A673 (cell line): ENCODE measurements at regions not wholly inside any gene's neighbourhood (a gene's known extent, or its start where the extent isn't known, plus 50 kb on each side); places are given as distances from the start of the nearest gene placed in this dataset.

Experiments
- BruUV-seq: library from RNA; stranded (reverse); fragments of 400-500 nt; replicated peaks from 2 replicates; lab custom pipeline; 2021; lab: Mats Ljungman, UMichigan
- CTCF ChIA-PET: fragments of 300-600 bp; sonication (Branson Sonifier 250); formaldehyde crosslinking; loops from one replicate; lab custom pipeline; 2022; ENCODE audit warnings: antibody characterized with exemption; lab: Charles Lee
- POLR2A ChIA-PET: fragments of 300-600 bp; sonication (Branson Sonifier 250); formaldehyde crosslinking; loops from one replicate; lab custom pipeline; 2022; ENCODE audit warnings: antibody characterized with exemption; ENCODE audit not compliant: low non-redundant PET; lab: Charles Lee
- DNase-seq: peaks from one replicate; pipeline ENCODE4 v3.0.0-alpha.2; 2015; ENCODE audit warnings: low spot score
- H3K27ac ChIP-seq: fragments of 200-600 bp; sonication (generic); 2 replicates; pipeline ENCODE4 v1.5.1; 2016; ENCODE audit warnings: mixed run types, low read depth, mild to moderate bottlenecking, mixed read lengths, antibody characterized with exemption, low read length; ENCODE audit not compliant: poor library complexity, severe bottlenecking
- H3K27me3 ChIP-seq: fragments of 200-600 bp; sonication (generic); replicated peaks from 2 replicates; pipeline ENCODE4 v1.6.1; 2017; ENCODE audit warnings: mixed run types, low read depth, mild to moderate bottlenecking, mixed read lengths, antibody characterized with exemption, low read length; ENCODE audit not compliant: insufficient read depth, poor library complexity
- H3K36me3 ChIP-seq: fragments of 200-600 bp; sonication (generic); 2 replicates; pipeline ENCODE4 v1.6.1; 2016; ENCODE audit warnings: mixed run types, mild to moderate bottlenecking, mixed read lengths, antibody characterized with exemption, low read length; ENCODE audit not compliant: insufficient read depth, poor library complexity, severe bottlenecking
- H3K4me1 ChIP-seq: fragments of 200-600 bp; sonication (generic); 2 replicates; pipeline ENCODE4 v1.6.1; 2017; ENCODE audit warnings: mixed run types, mild to moderate bottlenecking, mixed read lengths, antibody characterized with exemption, low read length; ENCODE audit not compliant: insufficient read depth, poor library complexity, severe bottlenecking
- H3K4me3 ChIP-seq: fragments of 200-600 bp; sonication (generic); 2 replicates; pipeline ENCODE4 v1.5.1; 2016; ENCODE audit warnings: low read depth, mixed run types, mild to moderate bottlenecking, mixed read lengths, low read length; ENCODE audit not compliant: poor library complexity, severe bottlenecking
- H3K9me3 ChIP-seq: fragments of 200-600 bp; sonication (generic); 2 replicates; pipeline ENCODE4 v1.6.1; 2016; ENCODE audit warnings: mixed run types, low read depth, mild to moderate bottlenecking, mixed read lengths, antibody characterized with exemption, low read length; ENCODE audit not compliant: poor library complexity, severe bottlenecking
- EZH2 ChIP-seq: fragments of 200-600 bp; sonication (generic); IDR thresholded peaks from 2 replicates; pipeline ENCODE4 v1.6.1; 2017; ENCODE audit warnings: borderline replicate concordance, low read depth, mild to moderate bottlenecking, mixed read lengths, antibody characterized with exemption, low read length; ENCODE audit not compliant: poor library complexity, severe bottlenecking
- intact Hi-C: fragments of 100-400 bp; cut with micrococcal nuclease; formaldehyde crosslinking; loops from one replicate; pipeline ENCODE4 v1.10.0; 2022; ENCODE audit not compliant: unreplicated experiment
- TF ChIP-seq, protein P1 (sequence below): fragments of 300-800, 200-600 bp; sonication (generic); conservative IDR thresholded peaks from 2 replicates; pipeline ENCODE4 v1.5.1; 2017; ENCODE audit warnings: low read depth, mild to moderate bottlenecking, antibody characterized with exemption, low read length, moderate library complexity, mixed read lengths

DNA sequence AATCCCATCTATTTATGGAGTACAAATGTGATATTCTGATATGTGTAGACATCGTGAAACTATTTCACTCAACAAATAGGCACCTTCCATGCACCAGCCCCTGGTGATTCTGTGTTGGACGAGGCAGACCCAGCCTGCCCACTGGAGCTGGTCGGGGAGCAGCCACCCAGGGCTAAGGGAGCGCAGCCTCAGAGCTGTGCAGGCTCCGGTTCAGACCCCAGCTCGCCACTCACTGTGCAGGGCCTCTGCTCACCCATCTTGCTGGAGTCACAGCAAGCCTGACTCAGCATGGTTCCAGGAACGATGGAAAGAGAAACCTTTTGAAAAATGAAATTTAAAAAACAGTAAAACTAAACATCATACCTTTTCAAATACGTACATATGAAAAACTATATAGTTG, 52.3 kb upstream of the BCL11B start:
- CTCF ChIA-PET = no interaction called here

DNA sequence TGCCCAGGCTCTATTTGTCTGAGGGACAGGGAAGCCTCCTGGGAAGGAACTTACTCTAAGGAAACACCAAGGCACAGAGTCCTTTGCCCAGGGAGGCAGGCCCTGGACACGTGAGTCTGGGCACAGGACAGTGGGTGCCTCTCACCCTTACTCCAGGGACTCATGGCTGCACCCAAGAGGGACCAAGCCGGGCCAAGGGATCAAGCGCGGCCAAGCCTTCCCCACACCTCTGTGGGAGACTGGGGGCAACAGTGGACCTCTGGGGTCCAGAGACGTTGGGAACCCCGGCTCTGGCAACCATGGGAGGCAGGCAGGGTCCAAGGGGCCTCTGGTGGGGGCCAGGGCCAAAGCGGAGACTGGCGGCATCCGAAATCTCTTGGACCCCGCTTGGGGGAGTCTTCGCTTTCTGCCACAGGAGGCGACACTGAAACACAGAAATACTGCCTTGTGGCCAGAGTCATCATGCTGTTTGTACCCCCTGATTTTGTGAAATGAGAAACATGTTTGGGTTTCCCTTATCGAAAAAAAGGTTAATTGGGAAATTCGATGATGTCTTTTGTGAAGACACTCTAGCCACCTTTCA, 51.7 kb upstream of the BCL11B start:
- TF ChIP-seq, protein P1, sequence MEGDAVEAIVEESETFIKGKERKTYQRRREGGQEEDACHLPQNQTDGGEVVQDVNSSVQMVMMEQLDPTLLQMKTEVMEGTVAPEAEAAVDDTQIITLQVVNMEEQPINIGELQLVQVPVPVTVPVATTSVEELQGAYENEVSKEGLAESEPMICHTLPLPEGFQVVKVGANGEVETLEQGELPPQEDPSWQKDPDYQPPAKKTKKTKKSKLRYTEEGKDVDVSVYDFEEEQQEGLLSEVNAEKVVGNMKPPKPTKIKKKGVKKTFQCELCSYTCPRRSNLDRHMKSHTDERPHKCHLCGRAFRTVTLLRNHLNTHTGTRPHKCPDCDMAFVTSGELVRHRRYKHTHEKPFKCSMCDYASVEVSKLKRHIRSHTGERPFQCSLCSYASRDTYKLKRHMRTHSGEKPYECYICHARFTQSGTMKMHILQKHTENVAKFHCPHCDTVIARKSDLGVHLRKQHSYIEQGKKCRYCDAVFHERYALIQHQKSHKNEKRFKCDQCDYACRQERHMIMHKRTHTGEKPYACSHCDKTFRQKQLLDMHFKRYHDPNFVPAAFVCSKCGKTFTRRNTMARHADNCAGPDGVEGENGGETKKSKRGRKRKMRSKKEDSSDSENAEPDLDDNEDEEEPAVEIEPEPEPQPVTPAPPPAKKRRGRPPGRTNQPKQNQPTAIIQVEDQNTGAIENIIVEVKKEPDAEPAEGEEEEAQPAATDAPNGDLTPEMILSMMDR = no peak
- TF ChIP-seq EZH2 = no peak

More for the DNA sequence above, 52.3 kb upstream of the BCL11B start:
- no peak for TF ChIP-seq EZH2
- TF ChIP-seq, protein P1 = no peak
- Histone ChIP-seq H3K4me3 (no peak overlapping the region), H3K4me1 (no peaks in the 10 kb centered on the region), H3K27ac (no peak overlapping the region), H3K9me3 (no peaks in the 10 kb centered on the region), H3K36me3 (no peaks in the 10 kb centered on the region), H3K27me3 (no peaks in the 10 kb centered on the region)
- no peak for DNase-seq
- POLR2A ChIA-PET = no interaction called here
- intact Hi-C loops = no loop called here
- no TSS peak for BruUV-seq

DNA sequence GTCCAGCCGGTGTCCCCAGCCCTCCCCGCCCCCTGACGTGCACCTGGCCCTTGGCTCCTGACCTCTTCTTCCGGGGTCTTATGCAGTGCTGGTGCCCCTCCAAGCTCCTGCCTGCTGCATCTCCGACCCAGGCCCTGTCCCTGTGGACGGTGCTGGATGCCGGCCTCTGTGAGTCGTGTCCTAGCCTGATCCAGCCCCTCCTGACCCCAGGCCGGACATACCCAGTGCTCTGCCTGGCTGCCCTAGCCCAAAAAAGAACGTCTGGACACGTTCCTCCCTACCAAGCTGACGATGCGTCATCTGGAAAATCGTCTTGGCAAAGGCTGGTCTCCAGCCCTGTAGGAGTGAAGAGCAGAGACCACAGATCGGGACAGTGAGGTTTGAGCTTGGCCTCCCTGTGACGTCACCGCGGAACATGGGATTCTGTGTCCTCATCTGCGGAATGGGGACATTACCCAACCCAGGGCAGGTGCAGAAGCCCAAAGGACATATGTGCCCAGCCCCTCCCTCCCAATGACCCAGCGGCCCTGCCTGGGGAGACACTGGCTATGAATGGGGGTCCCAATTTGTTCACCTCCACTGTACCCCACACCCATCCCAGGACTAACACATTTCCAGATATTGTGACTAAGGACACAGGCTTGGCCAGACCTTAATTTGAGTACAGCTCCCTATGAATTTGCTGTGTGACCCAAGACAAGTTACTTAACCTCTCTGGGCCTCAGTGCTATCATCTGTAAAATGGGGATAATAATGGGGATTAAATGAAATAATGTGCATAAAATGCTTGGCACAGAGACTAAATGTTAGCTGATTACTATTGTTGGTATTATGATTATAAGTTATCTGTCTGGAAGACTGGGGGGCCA, 51.0 kb upstream of the BCL11B start:
- H3K4me1 ChIP-seq = no peaks in the 10 kb centered on the region
- CTCF ChIA-PET = no interaction called here
- H3K27me3 ChIP-seq = no peaks in the 10 kb centered on the region
- no peak overlapping the region for H3K4me3 ChIP-seq
- BruUV-seq = no TSS peak
- intact Hi-C loops = no loop called here
- TF ChIP-seq EZH2 = no peak
- TF ChIP-seq, protein P1 = no peak
- H3K27ac ChIP-seq = no peak overlapping the region
- no peak for DNase-seq
- POLR2A ChIA-PET = no interaction called here
- H3K9me3 ChIP-seq = no peaks in the 10 kb centered on the region
- no peaks in the 10 kb centered on the region for H3K36me3 ChIP-seq

More for the DNA sequence above, 51.7 kb upstream of the BCL11B start:
- BruUV-seq = no TSS peak
- Histone ChIP-seq H3K4me3 (no peak overlapping the region), H3K36me3 (no peaks in the 10 kb centered on the region), H3K27ac (no peak overlapping the region), H3K4me1 (no peaks in the 10 kb centered on the region), H3K27me3 (no peaks in the 10 kb centered on the region), H3K9me3 (no peaks in the 10 kb centered on the region)
- intact Hi-C loops = no loop called here
- CTCF ChIA-PET = no interaction called here
- DNase-seq = no peak
- POLR2A ChIA-PET = no interaction called here
